ENCODE measurements at regions not wholly inside any gene's neighbourhood (a gene's known extent, or its start where the extent isn't known, plus 50 kb on each side); places are given as distances from the start of the nearest gene placed in this dataset.

DNA sequence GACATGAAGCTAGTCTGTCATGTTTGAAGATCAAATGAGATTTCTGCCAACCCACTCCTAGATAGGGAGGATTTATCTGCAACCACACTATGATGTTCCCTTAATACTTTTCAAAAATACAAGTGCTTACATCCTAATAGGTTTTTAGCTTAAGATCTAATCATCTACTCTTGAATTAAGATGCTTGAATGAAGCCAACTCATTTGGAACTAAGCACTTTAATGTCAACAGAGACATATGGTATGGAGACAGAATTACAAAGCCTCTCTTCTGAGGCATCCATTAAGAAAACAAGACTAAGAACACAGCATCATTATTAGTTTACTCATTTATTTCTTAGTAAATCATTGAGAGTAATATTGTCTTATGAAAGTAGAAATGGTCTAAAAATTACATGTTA lies 139.3 kb upstream of the NFIB start:
- TF ChIP-seq REST (IDR thresholded peaks at IDR 0.05; ENCODE audit: insufficient replicate concordance, low read depth) (no peak), POLR2AphosphoS5 (IDR thresholded peaks at IDR 0.05; ENCODE audit: low read depth) (no peak)

Data from HL-60 (cell line).